HepG2 (cell line): ENCODE measurements at regions not wholly inside any gene's neighbourhood (a gene's known extent, or its start where the extent isn't known, plus 50 kb on each side); places are given as distances from the start of the nearest gene placed in this dataset.

Experiments
- BHLHE40 ChIP-seq: IDR thresholded peaks from 2 replicates; pipeline ENCODE4 v1.6.1; 2011; ENCODE audit warnings: low read length, improper control_type of control experiment
- CBX1 ChIP-seq: IDR thresholded peaks from one replicate; pipeline ENCODE4 v1.6.1; 2016; ENCODE audit warnings: antibody characterized with exemption, low read depth
- MAFF ChIP-seq: IDR thresholded peaks from 2 replicates; pipeline ENCODE4 v1.6.1; 2011; ENCODE audit warnings: low read depth, low read length, improper control_type of control experiment
- NR2F2 ChIP-seq: IDR thresholded peaks from 2 replicates; pipeline ENCODE4 v1.6.1; 2012; ENCODE audit warnings: low read depth, inconsistent platforms, borderline replicate concordance
- RNF2 ChIP-seq: fragments of 450-650 bp; conservative IDR thresholded peaks from 2 replicates; pipeline ENCODE4 v1.6.1; 2016; ENCODE audit warnings: low read depth
- SP5 ChIP-seq: IDR thresholded peaks from 2 replicates; pipeline ENCODE4 v1.6.1; 2016; ENCODE audit warnings: low read depth, borderline replicate concordance
- TCF12 ChIP-seq, 2 experiments: fragments of 450-650 bp in 1 of 2; sonication (generic) in 1 of 2; formaldehyde crosslinking in 1 of 2; IDR thresholded peaks; 2 replicates each; pipeline versions ENCODE4 v1.6.1 to v1.8.0; 2017 to 2022; ENCODE audit warnings: antibody characterized with exemption in 1 of 2, mild to moderate bottlenecking in 1 of 2, missing genetic modification reagents in 1 of 2, moderate library complexity in 1 of 2
- THAP11 ChIP-seq: IDR thresholded peaks from 2 replicates; pipeline ENCODE4 v1.6.1; 2016; ENCODE audit warnings: missing biosample characterization, missing genetic modification reagents
- ZBTB37 ChIP-seq: sonication (generic); formaldehyde crosslinking; IDR thresholded peaks from 2 replicates; pipeline ENCODE4 v1.4.0; 2020; ENCODE audit warnings: mild to moderate bottlenecking, missing genetic modification reagents
- ZNF318 ChIP-seq: sonication (generic); formaldehyde crosslinking; IDR thresholded peaks from 2 replicates; pipeline ENCODE4 v1.4.0; 2020; ENCODE audit warnings: mild to moderate bottlenecking, missing genetic modification reagents
- ZNF547 ChIP-seq: sonication (generic); formaldehyde crosslinking; IDR thresholded peaks from 2 replicates; pipeline ENCODE4 v1.5.1; 2020; ENCODE audit warnings: mild to moderate bottlenecking, missing genetic modification reagents
- ZNF562 ChIP-seq: sonication (generic); formaldehyde crosslinking; IDR thresholded peaks from 2 replicates; pipeline ENCODE4 v1.8.0; 2022; ENCODE audit warnings: missing genetic modification reagents, borderline replicate concordance
- ZNF772 ChIP-seq: sonication (generic); formaldehyde crosslinking; IDR thresholded peaks from 2 replicates; pipeline ENCODE4 v1.5.0; 2020; ENCODE audit warnings: mild to moderate bottlenecking, missing genetic modification reagents
- ZNF792 ChIP-seq: IDR thresholded peaks from 2 replicates; pipeline ENCODE4 v1.6.1; 2016
- TF ChIP-seq, protein P1 (sequence below): sonication (generic); formaldehyde crosslinking; IDR thresholded peaks from 2 replicates; pipeline ENCODE4 v1.8.1; 2023; ENCODE audit warnings: missing genetic modification reagents, inconsistent platforms, borderline replicate concordance
- TF ChIP-seq, protein P2 (sequence below): sonication (generic); formaldehyde crosslinking; IDR thresholded peaks from 2 replicates; pipeline ENCODE4 v1.8.1; 2022; ENCODE audit warnings: low read depth, mild to moderate bottlenecking, missing genetic modification reagents

DNA sequence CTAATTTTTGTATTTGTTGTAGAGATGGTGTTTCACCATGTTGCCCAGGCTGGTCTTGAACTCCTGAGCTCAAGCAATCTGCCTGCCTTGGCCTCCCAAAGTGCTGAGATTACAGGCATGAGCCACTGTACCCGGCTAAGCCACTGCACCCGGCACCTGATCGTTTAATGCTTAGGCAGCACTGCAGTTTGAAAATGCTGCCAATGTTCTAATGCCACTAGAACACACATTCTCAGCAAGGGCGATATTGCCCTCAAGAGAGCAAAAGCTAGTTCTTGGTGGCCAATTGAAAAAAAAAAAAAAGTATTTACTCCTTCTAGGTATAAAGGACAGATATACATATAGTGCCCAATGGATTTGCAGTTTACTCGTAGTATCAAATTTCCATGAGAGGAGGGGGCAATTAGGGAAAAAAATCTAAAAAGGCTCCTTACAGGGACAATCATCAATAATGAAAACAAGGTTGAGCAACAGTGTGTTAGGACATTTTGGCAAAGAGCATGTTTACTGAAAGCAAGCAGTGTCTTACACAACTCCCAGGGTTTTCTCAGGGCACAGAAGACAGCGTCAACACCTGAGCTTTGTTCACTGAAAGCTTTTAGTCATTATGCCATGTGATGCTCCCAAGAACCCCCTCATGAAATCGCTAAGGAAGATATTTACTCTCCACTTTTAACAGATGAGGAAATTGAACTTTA is 199.9 kb upstream of the PKDCC start (continued):
- TF ChIP-seq ZNF318, result no peak
- TF ChIP-seq, protein P1, sequence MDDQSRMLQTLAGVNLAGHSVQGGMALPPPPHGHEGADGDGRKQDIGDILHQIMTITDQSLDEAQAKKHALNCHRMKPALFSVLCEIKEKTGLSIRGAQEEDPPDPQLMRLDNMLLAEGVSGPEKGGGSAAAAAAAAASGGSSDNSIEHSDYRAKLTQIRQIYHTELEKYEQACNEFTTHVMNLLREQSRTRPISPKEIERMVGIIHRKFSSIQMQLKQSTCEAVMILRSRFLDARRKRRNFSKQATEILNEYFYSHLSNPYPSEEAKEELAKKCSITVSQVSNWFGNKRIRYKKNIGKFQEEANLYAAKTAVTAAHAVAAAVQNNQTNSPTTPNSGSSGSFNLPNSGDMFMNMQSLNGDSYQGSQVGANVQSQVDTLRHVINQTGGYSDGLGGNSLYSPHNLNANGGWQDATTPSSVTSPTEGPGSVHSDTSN (CRISPR knock-in tag), result no peak
- no peak for TF ChIP-seq BHLHE40
- TF ChIP-seq TCF12 (IDR thresholded peaks at IDR 0.05), result no peak
- peak; percentile 72; the same call in 1 of the 2 replicates for TF ChIP-seq TCF12 (CRISPR knock-in tag; IDR thresholded peaks at IDR 0.05)
- peak; percentile 49; the same call in 1 of the 2 replicates for TF ChIP-seq SP5
- no peak for TF ChIP-seq ZNF547
- no peak for TF ChIP-seq CBX1
- no peak for TF ChIP-seq RNF2
- no peak for TF ChIP-seq ZNF562
- TF ChIP-seq ZNF772 (CRISPR knock-in tag), result 0 out of 2 replicates have a peak, but pooled peaks have one; percentile 43
- TF ChIP-seq MAFF, result no peak
- TF ChIP-seq ZNF792 (CRISPR knock-in tag), result peak; percentile 88; the same call in 1 of the 2 replicates
- TF ChIP-seq, protein P2, sequence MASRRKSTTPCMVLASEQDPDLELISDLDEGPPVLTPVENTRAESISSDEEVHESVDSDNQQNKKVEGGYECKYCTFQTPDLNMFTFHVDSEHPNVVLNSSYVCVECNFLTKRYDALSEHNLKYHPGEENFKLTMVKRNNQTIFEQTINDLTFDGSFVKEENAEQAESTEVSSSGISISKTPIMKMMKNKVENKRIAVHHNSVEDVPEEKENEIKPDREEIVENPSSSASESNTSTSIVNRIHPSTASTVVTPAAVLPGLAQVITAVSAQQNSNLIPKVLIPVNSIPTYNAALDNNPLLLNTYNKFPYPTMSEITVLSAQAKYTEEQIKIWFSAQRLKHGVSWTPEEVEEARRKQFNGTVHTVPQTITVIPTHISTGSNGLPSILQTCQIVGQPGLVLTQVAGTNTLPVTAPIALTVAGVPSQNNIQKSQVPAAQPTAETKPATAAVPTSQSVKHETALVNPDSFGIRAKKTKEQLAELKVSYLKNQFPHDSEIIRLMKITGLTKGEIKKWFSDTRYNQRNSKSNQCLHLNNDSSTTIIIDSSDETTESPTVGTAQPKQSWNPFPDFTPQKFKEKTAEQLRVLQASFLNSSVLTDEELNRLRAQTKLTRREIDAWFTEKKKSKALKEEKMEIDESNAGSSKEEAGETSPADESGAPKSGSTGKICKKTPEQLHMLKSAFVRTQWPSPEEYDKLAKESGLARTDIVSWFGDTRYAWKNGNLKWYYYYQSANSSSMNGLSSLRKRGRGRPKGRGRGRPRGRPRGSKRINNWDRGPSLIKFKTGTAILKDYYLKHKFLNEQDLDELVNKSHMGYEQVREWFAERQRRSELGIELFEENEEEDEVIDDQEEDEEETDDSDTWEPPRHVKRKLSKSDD, result peak; percentile 73; the same call in 1 of the 2 replicates
- TF ChIP-seq THAP11, result peak; percentile 89
- peak; percentile 91 for TF ChIP-seq NR2F2
- TF ChIP-seq ZBTB37 (CRISPR knock-in tag), result peak; percentile 75; the same call in 1 of the 2 replicates
